GM23338 (cell line): ENCODE measurements at regions not wholly inside any gene's neighbourhood (a gene's known extent, or its start where the extent isn't known, plus 50 kb on each side); places are given as distances from the start of the nearest gene placed in this dataset.

Experiments used
- CREB1 ChIP-seq: fragments of 250-450 bp; sonication (Bioruptor Pico); IDR thresholded peaks from 2 replicates; pipeline ENCODE4 v1.5.0; 2020; ENCODE audit warnings: low read depth, mild to moderate bottlenecking, moderate library complexity
- CTCF ChIP-seq, 2 experiments: fragments of 200-600 bp in 1 of 2; sonication (generic) in 1 of 2; conservative IDR thresholded peaks; 2 replicates each; pipeline versions ENCODE4 v1.5.1 to v1.6.1; 2016 to 2017; ENCODE audit warnings: antibody characterized with exemption in 2 of 2, low read depth in 2 of 2, mild to moderate bottlenecking in 2 of 2, moderate library complexity in 1 of 2
- EZH2 ChIP-seq: fragments of 200-600 bp; sonication (generic); IDR thresholded peaks from one replicate; pipeline ENCODE4 v1.8.0; 2017; ENCODE audit warnings: antibody characterized with exemption, mild to moderate bottlenecking, low read depth; ENCODE audit not compliant: unreplicated experiment
- JUNB ChIP-seq: IDR thresholded peaks from one replicate; pipeline ENCODE4 v1.6.1; 2016; ENCODE audit warnings: antibody characterized with exemption; ENCODE audit not compliant: unreplicated experiment
- REST ChIP-seq: IDR thresholded peaks from one replicate; pipeline ENCODE4 v1.6.1; 2018; ENCODE audit warnings: antibody characterized with exemption; ENCODE audit not compliant: unreplicated experiment
- STAT1 ChIP-seq: IDR thresholded peaks from one replicate; pipeline ENCODE4 v1.6.1; 2016; ENCODE audit warnings: antibody characterized with exemption; ENCODE audit not compliant: unreplicated experiment
- ZNF462 ChIP-seq: fragments of 250-450 bp; sonication (Bioruptor Pico); IDR thresholded peaks from 2 replicates; pipeline ENCODE4 v1.5.0; 2020; ENCODE audit warnings: mild to moderate bottlenecking, moderate library complexity

GRCh38 chr4:67292045-67292444, 253.3 kb downstream of the CENPC start (continued):
- TF ChIP-seq ZNF462 (CRISPR knock-in tag): no peak
- TF ChIP-seq STAT1: no peak
- TF ChIP-seq JUNB: no peak
- TF ChIP-seq REST: no peak
- no peak for TF ChIP-seq CTCF (conservative IDR thresholded peaks at IDR 0.05; ENCODE audit: low read depth in 2 of 2)
- TF ChIP-seq EZH2: no peak
- TF ChIP-seq CREB1 (CRISPR knock-in tag): no peak
